LNCAP (cell line): ENCODE measurements at regions not wholly inside any gene's neighbourhood (a gene's known extent, or its start where the extent isn't known, plus 50 kb on each side); places are given as distances from the start of the nearest gene placed in this dataset.

ENCODE experiments used
- CTCF ChIP-seq: fragments of 450-650 bp; IDR thresholded peaks from 2 replicates; pipeline ENCODE4 v1.5.1; 2017; ENCODE audit warnings: mild to moderate bottlenecking

- no peak for TF ChIP-seq CTCF
Measured at GRCh38 chr20:61048302-61048701, 203.8 kb upstream of the CDH4 start.

GRCh38 chr20:61049684-61050083 is 202.4 kb upstream of the CDH4 start:
- no peak for TF ChIP-seq CTCF

GRCh38 chr20:61050336-61050890 is 201.6 kb upstream of the CDH4 start:
- no peak for TF ChIP-seq CTCF

- TF ChIP-seq CTCF, result no peak
Measured at GRCh38 chr20:61052195-61052750, 199.8 kb upstream of the CDH4 start.

GRCh38 chr20:61052776-61053442 is 199.2 kb upstream of the CDH4 start:
- no peak for TF ChIP-seq CTCF

GRCh38 chr20:61053487-61053886 is 198.6 kb upstream of the CDH4 start:
- TF ChIP-seq CTCF, result no peak

GRCh38 chr20:61053889-61054288 is 198.2 kb upstream of the CDH4 start:
- no peak for TF ChIP-seq CTCF
